ENCODE measurements at regions not wholly inside any gene's neighbourhood (a gene's known extent, or its start where the extent isn't known, plus 50 kb on each side); places are given as distances from the start of the nearest gene placed in this dataset.
A peak's percentile ranks its signal among the peaks of the same experiment; 100 is the strongest.
"Not testable (repeated sequence)": the region's sequence is repeated elsewhere in the genome, so short reads cannot be mapped to it uniquely, and the experiment has no call there.

- no peak for DNase-seq (ENCODE audit: low spot score)
Observed at GRCh38 chr6:138656364-138657064, 117.1 kb upstream of the CCDC28A start.

GRCh38 chr6:138657065-138657425, 116.5 kb upstream of the CCDC28A start:
- no peak for DNase-seq (ENCODE audit: low spot score)

GRCh38 chr6:138659998-138660397, 113.6 kb upstream of the CCDC28A start:
- DNase-seq (ENCODE audit: low spot score): no peak

- peak; percentile 40 for DNase-seq (ENCODE audit: low spot score)
Observed at GRCh38 chr6:138662471-138662870, 111.1 kb upstream of the CCDC28A start.

GRCh38 chr6:138663892-138664291, 109.7 kb upstream of the CCDC28A start:
- DNase-seq (ENCODE audit: low spot score): no peak

- DNase-seq (ENCODE audit: low spot score): no peak
Observed at GRCh38 chr6:138664745-138665144, 108.8 kb upstream of the CCDC28A start.

GRCh38 chr6:138666636-138667035, 106.9 kb upstream of the CCDC28A start:
- no peak for DNase-seq (ENCODE audit: low spot score)

GRCh38 chr6:138667408-138667807, 106.2 kb upstream of the CCDC28A start:
- no peak for DNase-seq (ENCODE audit: low spot score)

GRCh38 chr6:138671351-138671750, 102.2 kb upstream of the CCDC28A start:
- DNase-seq (ENCODE audit: low spot score): no peak

GRCh38 chr6:138673346-138674014, 100.1 kb upstream of the CCDC28A start:
- DNase-seq (ENCODE audit: low spot score): no peak

GRCh38 chr6:138674444-138674843, 99.1 kb upstream of the CCDC28A start:
- not testable (repeated sequence) for DNase-seq (ENCODE audit: low spot score)

- DNase-seq (ENCODE audit: low spot score): no peak
Observed at GRCh38 chr6:138677538-138677937, 96.0 kb upstream of the CCDC28A start.

GRCh38 chr6:138678168-138678567, 95.4 kb upstream of the CCDC28A start:
- no peak for DNase-seq (ENCODE audit: low spot score)

GRCh38 chr6:138680085-138680484, 93.5 kb upstream of the CCDC28A start:
- no peak for DNase-seq (ENCODE audit: low spot score)

GRCh38 chr6:138681627-138682026, 91.9 kb upstream of the CCDC28A start:
- no peak for DNase-seq (ENCODE audit: low spot score)

- DNase-seq (ENCODE audit: low spot score): peak; percentile 21
Observed at GRCh38 chr6:138682704-138683527, 90.7 kb upstream of the CCDC28A start.

- DNase-seq (ENCODE audit: low spot score): no peak
Observed at GRCh38 chr6:138685257-138685656, 88.3 kb upstream of the CCDC28A start.

- DNase-seq (ENCODE audit: low spot score): no peak
Observed at GRCh38 chr6:138685781-138686180, 87.8 kb upstream of the CCDC28A start.

- DNase-seq (ENCODE audit: low spot score): no peak
Observed at GRCh38 chr6:138688580-138688979, 85.0 kb upstream of the CCDC28A start.

GRCh38 chr6:138689849-138690248, 83.7 kb upstream of the CCDC28A start:
- DNase-seq (ENCODE audit: low spot score): no peak

- DNase-seq (ENCODE audit: low spot score): no peak
Observed at GRCh38 chr6:138690975-138691594, 82.5 kb upstream of the CCDC28A start.

- peak; percentile 60 for DNase-seq (ENCODE audit: low spot score)
Observed at GRCh38 chr6:138691595-138692057, 81.9 kb upstream of the CCDC28A start.

All from AG20443 (cell line).